Left colon (tissue), 2 donors: ENCODE measurements at regions not wholly inside any gene's neighbourhood (a gene's known extent, or its start where the extent isn't known, plus 50 kb on each side); places are given as distances from the start of the nearest gene placed in this dataset.
"Not testable (repeated sequence)": the region's sequence is repeated elsewhere in the genome, so short reads cannot be mapped to it uniquely, and the experiment has no call there.

Experiments
- ATAC-seq: fragments of 200-7000 bp; cut with Tn5 transposase; one replicate; pipeline ENCODE4 v1.9.1; 2020; ENCODE audit warnings: mild to moderate bottlenecking, moderate library complexity
- DNase-seq, 2 donors: peaks; one replicate each; pipeline ENCODE4 v3.0.0-alpha.2; 2020
- intact Hi-C, 2 donors: fragments of 100-400 bp; cut with DNase I in 1 of 2; cut with micrococcal nuclease in 1 of 2; formaldehyde crosslinking; loops; one replicate each; pipeline versions ENCODE4 v1.11.2 to v1.14.0; 2022; cut with DNase I, micrococcal nuclease
- donor health status: DM: no; HTN: no; CAD: no.
- donor health status: DM: yes; HTN: yes; CAD: no.

- ATAC-seq, result no peak
- intact Hi-C loops, result no loop called here
- no peak for DNase-seq
Observed at GRCh38 chr6:125354649-125355048, 52.9 kb upstream of the HDDC2 start.

GRCh38 chr6:125356884-125357283 lies 55.1 kb upstream of the HDDC2 start:
- intact Hi-C loops, result no loop called here
- ATAC-seq (no peak), DNase-seq (no peak)

DNA sequence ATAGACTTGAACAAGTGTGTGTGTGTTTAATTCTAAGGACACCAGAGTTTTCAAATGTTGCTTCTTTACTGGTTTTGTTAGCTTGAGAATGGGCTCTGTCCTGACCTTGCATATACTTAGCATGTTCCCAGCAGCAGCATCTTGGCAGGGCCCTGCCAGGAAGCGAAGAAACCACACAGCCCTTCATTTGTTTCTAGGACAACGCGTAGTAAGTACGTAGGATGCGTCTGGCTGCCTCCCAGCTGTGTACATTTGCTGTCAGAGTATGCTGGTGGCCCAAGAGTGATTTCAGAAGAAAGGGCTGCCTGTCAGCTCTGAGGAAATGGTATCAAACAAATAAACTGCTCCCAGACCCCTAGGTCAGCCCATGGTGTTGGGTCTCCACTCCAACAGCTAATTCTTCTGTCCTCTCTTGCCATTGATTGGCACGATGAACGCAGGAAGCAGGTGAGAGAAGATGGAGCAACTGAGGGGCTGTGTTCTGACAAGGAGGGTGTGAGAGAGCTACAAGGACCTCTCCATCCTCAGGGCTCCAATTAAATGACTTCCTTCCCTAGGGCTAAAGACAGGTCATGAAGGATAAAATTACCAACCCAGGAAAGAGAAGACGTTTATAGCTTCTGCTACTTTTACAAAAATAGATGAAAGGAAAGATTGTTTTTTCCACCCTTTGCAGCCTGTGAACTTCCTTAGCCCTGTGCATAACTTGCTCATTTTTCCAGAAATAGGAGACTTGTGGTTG lies 55.9 kb upstream of the HDDC2 start:
- peak in 1 of 2 donors; percentile 27 for DNase-seq
- ATAC-seq, result no peak
- intact Hi-C loops, result no loop called here

- intact Hi-C loops, result no loop called here
- no peak for DNase-seq
- ATAC-seq, result no peak
Observed at GRCh38 chr6:125358898-125359297, 57.1 kb upstream of the HDDC2 start.

GRCh38 chr6:125361868-125362267 lies 60.1 kb upstream of the HDDC2 start:
- ATAC-seq (no peak), DNase-seq (no peak)
- intact Hi-C loops, result no loop called here

GRCh38 chr6:125363039-125363823 lies 61.5 kb upstream of the HDDC2 start:
- peak; percentile 13 to 37 for DNase-seq
- ATAC-seq, result peak; percentile 22
- intact Hi-C loops, result no loop called here

DNA sequence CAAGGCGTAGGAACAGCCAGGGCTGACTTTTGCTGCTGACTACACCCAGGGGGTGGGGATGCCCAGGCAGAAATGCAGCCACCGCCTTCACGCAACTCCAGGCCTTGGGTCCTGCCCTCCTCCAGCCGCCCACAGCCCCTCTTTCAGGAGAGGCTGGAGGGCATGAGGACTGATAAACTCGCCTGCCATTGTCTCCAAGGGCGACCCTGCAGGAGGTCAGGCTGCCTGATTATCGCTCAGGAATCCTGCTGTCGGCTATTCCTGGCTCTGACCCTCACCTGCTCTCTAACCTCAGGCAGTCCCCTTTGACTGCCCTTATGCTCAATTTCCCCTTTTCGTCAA lies 62.0 kb upstream of the HDDC2 start:
- ATAC-seq (no peak), DNase-seq (no peak)
- intact Hi-C loops, result no loop called here

GRCh38 chr6:125365230-125365629 lies 63.5 kb upstream of the HDDC2 start:
- DNase-seq (no peak), ATAC-seq (no peak)
- intact Hi-C loops, result no loop called here

- intact Hi-C loops, result no loop called here
- DNase-seq, result no peak
- ATAC-seq, result no peak
Observed at GRCh38 chr6:125367036-125367782, 65.4 kb upstream of the HDDC2 start.

- ATAC-seq (no peak), DNase-seq (no peak)
- intact Hi-C loops, result no loop called here
Observed at GRCh38 chr6:125370343-125370742, 68.6 kb upstream of the HDDC2 start.

GRCh38 chr6:125375013-125375412 lies 73.2 kb upstream of the HDDC2 start:
- ATAC-seq (no peak), DNase-seq (no peak)
- intact Hi-C loops, result no loop called here

GRCh38 chr6:125375821-125376220 lies 74.1 kb upstream of the HDDC2 start:
- no peak for DNase-seq
- intact Hi-C loops, result no loop called here
- ATAC-seq, result no peak

DNA sequence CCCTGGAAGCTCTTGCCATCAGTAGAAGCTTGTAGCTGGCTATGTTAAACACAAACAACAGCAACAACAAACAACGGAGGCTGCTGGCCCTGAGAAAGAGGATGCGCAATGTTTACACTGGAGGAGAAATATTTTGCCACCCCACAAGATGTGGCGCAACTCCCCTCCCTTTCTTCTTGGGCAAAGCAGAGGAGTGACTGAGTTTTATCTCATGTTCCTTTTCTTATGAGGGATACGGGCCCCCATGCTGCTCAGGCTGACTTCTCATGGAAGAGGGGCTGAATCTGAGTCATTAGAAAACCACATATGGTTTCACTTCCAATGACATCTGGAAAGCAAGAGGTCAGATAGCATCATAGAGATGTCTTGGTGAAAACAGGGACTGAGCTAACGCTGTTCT lies 75.9 kb upstream of the HDDC2 start:
- DNase-seq (no peak), ATAC-seq (no peak)

GRCh38 chr6:125379174-125379573 lies 77.4 kb upstream of the HDDC2 start:
- intact Hi-C loops, result no loop called here
- DNase-seq (no peak), ATAC-seq (no peak)

More for the DNA sequence above, 75.9 kb upstream of the HDDC2 start:
- intact Hi-C loops, result no loop called here

- intact Hi-C loops, result no loop called here
- ATAC-seq, result no peak
- DNase-seq, result no peak
Observed at GRCh38 chr6:125380474-125380873, 78.7 kb upstream of the HDDC2 start.

DNA sequence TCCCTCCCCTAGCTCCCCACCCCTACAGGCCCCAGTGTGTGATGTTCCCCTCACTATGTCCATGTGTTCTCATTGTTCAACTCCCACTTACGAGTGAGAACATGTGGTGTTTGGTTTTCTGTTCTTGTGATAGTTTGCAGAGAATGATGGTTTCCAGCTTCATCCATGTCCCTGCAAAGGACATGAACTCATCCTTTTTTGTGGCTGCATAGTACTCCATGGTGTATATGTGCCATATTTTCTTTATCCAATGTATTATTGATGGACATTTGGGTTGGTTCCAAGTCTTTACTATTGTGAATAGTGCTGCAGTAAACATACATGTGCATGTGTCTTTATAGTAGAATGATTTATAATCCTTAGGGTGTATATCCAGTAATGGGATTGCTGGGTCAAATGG lies 84.6 kb upstream of the HDDC2 start:
- intact Hi-C loops, result not testable (repeated sequence)

GRCh38 chr6:125392682-125393081 lies 90.9 kb upstream of the HDDC2 start:
- intact Hi-C loops, result no loop called here
- DNase-seq (no peak), ATAC-seq (no peak)

More for the DNA sequence above, 84.6 kb upstream of the HDDC2 start:
- ATAC-seq, DNase-seq: not testable (repeated sequence)

DNA sequence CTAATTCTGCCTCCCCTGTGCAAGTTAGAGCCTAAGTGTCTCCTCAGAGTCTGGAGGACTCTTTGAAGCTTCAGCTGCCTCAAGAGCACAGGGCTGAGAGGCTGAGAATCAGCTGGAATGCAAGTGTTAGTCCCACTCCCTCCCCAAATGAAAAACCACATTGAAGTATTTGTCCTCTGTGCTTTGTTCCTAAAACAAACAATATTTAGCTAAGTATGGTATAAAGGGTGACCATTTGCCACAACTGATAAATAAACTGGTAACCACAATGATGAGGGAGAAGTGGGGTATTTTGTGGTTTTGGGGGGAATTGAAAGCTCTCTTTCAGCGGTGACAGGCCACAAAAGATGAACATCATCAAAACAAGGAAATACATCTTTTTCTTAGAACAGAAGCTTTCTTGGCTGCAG lies 91.7 kb upstream of the HDDC2 start:
- intact Hi-C loops, result no loop called here
- DNase-seq (no peak), ATAC-seq (no peak)

DNA sequence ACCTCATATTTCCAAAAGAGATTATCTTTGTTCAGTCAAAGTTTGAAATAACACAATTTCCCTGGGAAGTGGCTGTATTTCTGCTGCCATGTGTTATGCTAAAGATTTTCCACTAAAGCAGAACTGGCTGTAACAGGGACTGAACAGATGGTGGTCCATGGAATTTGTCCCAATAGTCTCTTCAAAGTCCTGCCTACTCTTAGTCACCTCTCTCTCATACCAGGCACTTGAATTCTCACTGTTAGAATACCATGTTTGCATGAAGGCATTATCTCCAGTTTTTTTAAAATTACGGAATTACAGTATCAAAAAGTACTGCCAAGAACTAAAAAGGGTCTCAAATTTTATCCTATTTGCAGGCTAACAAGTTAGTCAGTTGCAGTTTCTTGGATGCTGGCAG lies 105.0 kb upstream of the HDDC2 start:
- intact Hi-C loops, result no loop called here
- ATAC-seq, result no peak
- DNase-seq, result no peak

DNA sequence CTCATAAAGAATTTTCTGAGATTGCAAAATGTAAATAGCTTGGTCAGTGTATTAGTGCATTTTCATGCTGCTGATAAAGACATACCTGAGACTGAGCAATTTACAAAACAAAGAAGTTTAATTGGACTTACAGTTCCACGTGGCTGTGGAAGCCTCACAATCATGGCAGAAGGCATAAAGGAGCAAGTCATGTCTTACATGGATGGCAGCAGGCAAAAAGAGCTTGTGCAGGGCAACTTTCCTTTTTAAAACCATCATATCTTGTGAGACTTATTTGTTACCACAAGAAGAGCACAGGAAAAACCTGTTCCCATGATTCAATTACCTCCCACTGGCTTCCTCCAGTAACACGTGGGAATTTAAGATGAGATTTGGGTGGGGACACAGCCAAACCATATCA lies 112.7 kb upstream of the HDDC2 start:
- ATAC-seq (no peak), DNase-seq (no peak)
- intact Hi-C loops, result no loop called here
